GM18858 (cell line): ENCODE measurements at regions not wholly inside any gene's neighbourhood (a gene's known extent, or its start where the extent isn't known, plus 50 kb on each side); places are given as distances from the start of the nearest gene placed in this dataset.
"Not testable (repeated sequence)": the region's sequence is repeated elsewhere in the genome, so short reads cannot be mapped to it uniquely, and the experiment has no call there.

ENCODE experiments used
- ATAC-seq: cut with Tn5 transposase; IDR thresholded peaks from one replicate; pipeline ENCODE4 v1.9.1; 2021; ENCODE audit not compliant: unreplicated experiment

- ATAC-seq = no peak
Measured at GRCh38 chr16:13453938-13454553, 465.9 kb upstream of the ERCC4 start.

GRCh38 chr16:13463619-13464018 lies 456.3 kb upstream of the ERCC4 start:
- ATAC-seq = no peak

GRCh38 chr16:13471036-13471435 lies 448.9 kb upstream of the ERCC4 start:
- ATAC-seq = no peak

GRCh38 chr16:13478991-13479390 lies 441.0 kb upstream of the ERCC4 start:
- no peak for ATAC-seq

GRCh38 chr16:13479549-13479948 lies 440.4 kb upstream of the ERCC4 start:
- ATAC-seq = no peak

GRCh38 chr16:13480801-13481200 lies 439.2 kb upstream of the ERCC4 start:
- ATAC-seq = no peak

GRCh38 chr16:13483121-13483520 lies 436.8 kb upstream of the ERCC4 start:
- ATAC-seq = no peak

GRCh38 chr16:13489416-13489815 lies 430.5 kb upstream of the ERCC4 start:
- ATAC-seq = not testable (repeated sequence)

GRCh38 chr16:13492046-13492445 lies 427.9 kb upstream of the ERCC4 start:
- no peak for ATAC-seq

GRCh38 chr16:13503960-13504635 lies 415.9 kb upstream of the ERCC4 start:
- no peak for ATAC-seq

- ATAC-seq = no peak
Measured at GRCh38 chr16:13507530-13507929, 412.4 kb upstream of the ERCC4 start.

- ATAC-seq = no peak
Measured at GRCh38 chr16:13510425-13511151, 409.4 kb upstream of the ERCC4 start.

GRCh38 chr16:13517841-13518240 lies 402.1 kb upstream of the ERCC4 start:
- ATAC-seq = no peak

GRCh38 chr16:13519871-13520270 lies 400.1 kb upstream of the ERCC4 start:
- no peak for ATAC-seq

GRCh38 chr16:13521356-13521755 lies 398.6 kb upstream of the ERCC4 start:
- no peak for ATAC-seq

GRCh38 chr16:13527332-13527731 lies 392.6 kb upstream of the ERCC4 start:
- ATAC-seq = no peak

- no peak for ATAC-seq
Measured at GRCh38 chr16:13528691-13529090, 391.3 kb upstream of the ERCC4 start.

- no peak for ATAC-seq
Measured at GRCh38 chr16:13529193-13529982, 390.6 kb upstream of the ERCC4 start.

GRCh38 chr16:13540771-13541170 lies 379.2 kb upstream of the ERCC4 start:
- ATAC-seq = no peak

GRCh38 chr16:13542284-13542683 lies 377.7 kb upstream of the ERCC4 start:
- ATAC-seq = no peak

- no peak for ATAC-seq
Measured at GRCh38 chr16:13543850-13544249, 376.1 kb upstream of the ERCC4 start.
